ENCODE measurements at regions not wholly inside any gene's neighbourhood (a gene's known extent, or its start where the extent isn't known, plus 50 kb on each side); places are given as distances from the start of the nearest gene placed in this dataset.

DNA sequence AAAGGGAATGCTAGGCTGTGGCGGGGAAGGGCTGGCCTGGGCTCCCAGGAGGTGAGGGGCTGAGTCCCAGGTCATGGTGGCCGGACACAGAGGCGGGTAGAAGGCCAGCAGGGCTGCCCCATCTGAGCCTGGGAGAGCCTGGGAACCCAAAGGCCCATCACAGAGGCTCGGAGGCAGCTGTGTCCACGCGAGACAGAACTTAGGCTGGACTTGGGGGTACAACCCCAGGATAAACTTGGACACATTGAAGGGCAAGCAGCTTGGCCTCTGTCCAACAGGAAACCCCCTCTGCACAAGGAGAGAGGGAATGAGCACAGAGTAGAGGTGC, 95.9 kb downstream of the ZFP36L2 start:
- TF ChIP-seq, protein P1, sequence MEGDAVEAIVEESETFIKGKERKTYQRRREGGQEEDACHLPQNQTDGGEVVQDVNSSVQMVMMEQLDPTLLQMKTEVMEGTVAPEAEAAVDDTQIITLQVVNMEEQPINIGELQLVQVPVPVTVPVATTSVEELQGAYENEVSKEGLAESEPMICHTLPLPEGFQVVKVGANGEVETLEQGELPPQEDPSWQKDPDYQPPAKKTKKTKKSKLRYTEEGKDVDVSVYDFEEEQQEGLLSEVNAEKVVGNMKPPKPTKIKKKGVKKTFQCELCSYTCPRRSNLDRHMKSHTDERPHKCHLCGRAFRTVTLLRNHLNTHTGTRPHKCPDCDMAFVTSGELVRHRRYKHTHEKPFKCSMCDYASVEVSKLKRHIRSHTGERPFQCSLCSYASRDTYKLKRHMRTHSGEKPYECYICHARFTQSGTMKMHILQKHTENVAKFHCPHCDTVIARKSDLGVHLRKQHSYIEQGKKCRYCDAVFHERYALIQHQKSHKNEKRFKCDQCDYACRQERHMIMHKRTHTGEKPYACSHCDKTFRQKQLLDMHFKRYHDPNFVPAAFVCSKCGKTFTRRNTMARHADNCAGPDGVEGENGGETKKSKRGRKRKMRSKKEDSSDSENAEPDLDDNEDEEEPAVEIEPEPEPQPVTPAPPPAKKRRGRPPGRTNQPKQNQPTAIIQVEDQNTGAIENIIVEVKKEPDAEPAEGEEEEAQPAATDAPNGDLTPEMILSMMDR (conservative IDR thresholded peaks at IDR 0.05 in 1 of 2, IDR thresholded peaks at IDR 0.05 in 1 of 2; ENCODE audit: low read depth in 1 of 2, low read length in 2 of 2): no peak
- TF ChIP-seq EZH2 (IDR thresholded peaks at IDR 0.05; ENCODE audit: low read length, missing control alignments): no peak

All from fibroblast of lung (primary cell).